Right cardiac atrium (tissue), 5 donors: ENCODE measurements at regions not wholly inside any gene's neighbourhood (a gene's known extent, or its start where the extent isn't known, plus 50 kb on each side); places are given as distances from the start of the nearest gene placed in this dataset.

ENCODE experiments used
- ATAC-seq, 2 donors: fragments of 200-7000 bp; cut with Tn5 transposase; one replicate each; pipeline versions ENCODE4 v1.8.0 to v1.9.1; 2020; ENCODE audit warnings: moderate library complexity in 2 of 2, mild to moderate bottlenecking in 1 of 2
- DNase-seq, 3 donors: peaks; one replicate each; pipeline ENCODE4 v3.0.0-alpha.2; 2020
- H3K27ac ChIP-seq: one replicate; pipeline ENCODE4 v1.5.1; 2013; ENCODE audit warnings: mild to moderate bottlenecking, low read length, control low read depth, moderate library complexity
- H3K27me3 ChIP-seq: one replicate; pipeline ENCODE4 v1.6.1; 2013; ENCODE audit not compliant: control insufficient read depth, insufficient read depth
- H3K4me1 ChIP-seq: one replicate; pipeline ENCODE4 v1.6.1; 2013; ENCODE audit warnings: low read length; ENCODE audit not compliant: control insufficient read depth, insufficient read depth
- H3K4me3 ChIP-seq: one replicate; pipeline ENCODE4 v1.5.1; 2013; ENCODE audit warnings: low read length, control low read depth
- H3K9me3 ChIP-seq: one replicate; pipeline ENCODE4 v1.6.1; 2013; ENCODE audit warnings: low read length; ENCODE audit not compliant: control insufficient read depth
- WGBS: extraction: QIAGEN DNeasy Blood & Tissue Kit; methylation state at CpG from one replicate; pipeline ENCODE4 v1.1.7; 2013; 5-methylcytosine and 5-hydroxymethylcytosine counted together
- intact Hi-C, 4 donors: fragments of 100-400 bp; cut with DNase I; formaldehyde crosslinking; loops; one replicate each; pipeline versions ENCODE4 v1.11.0 to v1.14.0; 2022 to 2023
- donor health status: healthy with polysubstance abuse.
- donor health status: DM: no; HTN: yes; CAD: no.
- donor health status: DM: no; HTN: no; CAD: no.
- donor health status: DM: no; HTN: yes; CAD: no; lungs with severe emphysema.
- donor health status: DM: yes; HTN: yes; CAD: no.

DNA sequence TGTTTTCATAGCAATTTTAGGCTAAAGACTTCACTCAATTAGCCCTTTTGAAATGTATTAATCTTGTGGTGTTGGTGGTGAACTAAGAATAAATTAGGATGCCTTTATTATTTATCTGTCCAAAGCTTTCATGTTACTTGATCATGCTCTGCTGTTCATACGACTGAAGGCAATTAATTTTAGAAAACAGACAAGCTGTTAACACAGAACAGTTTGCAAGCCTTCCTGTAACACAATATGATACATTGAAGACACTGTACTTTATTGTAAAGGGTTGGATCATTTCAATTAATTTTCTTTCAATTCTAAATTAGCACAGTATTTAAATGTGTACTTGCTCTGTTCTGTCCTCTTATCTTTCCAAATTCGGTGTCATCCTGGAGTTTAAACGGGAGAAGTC, 794.3 kb upstream of the MIR17HG start:
- 35% methylated on average over 3 of the region's 3 CpGs for WGBS
- Histone ChIP-seq H3K4me3 (no peak overlapping the region), H3K27me3 (no peaks in the 10 kb centered on the region), H3K9me3 (no peaks in the 10 kb centered on the region), H3K4me1 (no peaks in the 10 kb centered on the region), H3K27ac (no peak overlapping the region)
- ATAC-seq = no peak
- intact Hi-C loops = no loop called here
- DNase-seq = no peak

DNA sequence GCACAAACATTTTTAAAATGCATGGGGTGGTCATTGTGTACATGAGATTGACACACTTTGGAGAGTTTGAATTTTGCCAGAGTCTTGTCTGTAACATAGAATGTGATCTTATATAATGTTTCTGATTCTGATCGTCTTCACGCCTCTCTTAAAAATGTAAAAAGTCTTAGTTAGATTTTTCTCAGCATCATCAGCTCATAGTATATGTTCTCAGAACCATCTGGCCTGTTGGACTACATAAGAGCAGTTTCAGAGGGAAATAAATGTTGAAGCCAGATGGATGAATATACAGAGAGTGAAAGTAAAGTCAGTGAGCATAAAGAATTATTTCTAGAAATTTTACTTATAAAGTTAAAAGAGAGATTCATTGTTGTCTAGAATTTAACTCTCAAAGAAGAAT, 789.9 kb upstream of the MIR17HG start:
- no peak overlapping the region for H3K4me3 ChIP-seq
- intact Hi-C loops = no loop called here
- 86% methylated on average over 2 of the region's 2 CpGs for WGBS
- no peaks in the 10 kb centered on the region for H3K4me1 ChIP-seq
- DNase-seq (no peak), ATAC-seq (no peak)
- H3K9me3 ChIP-seq = no peaks in the 10 kb centered on the region
- H3K27ac ChIP-seq = no peak overlapping the region
- no peaks in the 10 kb centered on the region for H3K27me3 ChIP-seq

DNA sequence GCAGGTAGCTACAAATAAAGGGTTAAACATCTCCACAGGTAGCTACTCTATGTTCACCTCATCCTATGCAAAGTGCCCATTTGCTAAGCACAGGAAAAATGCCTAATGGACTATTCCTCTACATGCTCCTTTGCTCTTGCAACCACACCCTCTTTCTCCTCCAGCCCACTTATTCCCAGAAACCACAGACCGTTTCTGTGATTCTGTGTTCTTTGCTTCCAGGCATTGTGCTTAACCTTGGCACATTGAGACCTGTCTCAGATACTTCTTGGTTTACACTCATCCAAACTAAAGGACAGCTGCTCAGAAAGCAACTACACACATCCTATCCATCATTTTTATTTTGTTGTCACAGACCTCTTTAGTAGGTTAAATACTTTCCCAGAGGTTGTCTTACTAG, 785.0 kb upstream of the MIR17HG start:
- Histone ChIP-seq H3K9me3 (no peaks in the 10 kb centered on the region), H3K27me3 (no peaks in the 10 kb centered on the region), H3K4me1 (no peaks in the 10 kb centered on the region), H3K27ac (no peak overlapping the region), H3K4me3 (no peak overlapping the region)
- 67% methylated on average over 1 of the region's 1 CpG for WGBS
- DNase-seq (no peak), ATAC-seq (no peak)
- intact Hi-C loops = no loop called here

DNA sequence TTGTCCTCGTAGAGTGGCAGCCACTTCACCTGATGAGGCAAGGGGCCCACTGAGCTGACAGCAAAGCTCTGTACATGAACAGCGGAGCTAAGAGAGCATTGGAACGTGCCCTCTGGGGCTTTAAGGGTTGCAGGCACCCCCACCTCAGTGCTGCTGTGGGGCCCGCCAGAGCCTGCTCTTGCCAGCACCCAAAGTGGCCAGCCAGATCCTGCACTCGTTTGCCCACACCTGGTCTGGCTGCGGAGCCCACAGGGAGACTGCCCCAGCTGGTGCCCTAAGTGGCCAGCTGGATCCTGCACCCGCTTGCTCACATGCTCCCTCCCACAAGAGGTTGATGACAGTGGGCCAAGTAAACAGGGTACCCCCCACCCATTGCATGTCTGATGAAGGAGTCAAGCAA, 783.4 kb upstream of the MIR17HG start:
- H3K27ac ChIP-seq = no peak overlapping the region
- H3K9me3 ChIP-seq = no peaks in the 10 kb centered on the region
- WGBS = 84% methylated on average over 7 of the region's 7 CpGs
- intact Hi-C loops = no loop called here
- no peaks in the 10 kb centered on the region for H3K27me3 ChIP-seq
- H3K4me3 ChIP-seq = no peak overlapping the region
- no peak for ATAC-seq
- no peaks in the 10 kb centered on the region for H3K4me1 ChIP-seq
- DNase-seq = peak in 1 of 3 donors; percentile 40

DNA sequence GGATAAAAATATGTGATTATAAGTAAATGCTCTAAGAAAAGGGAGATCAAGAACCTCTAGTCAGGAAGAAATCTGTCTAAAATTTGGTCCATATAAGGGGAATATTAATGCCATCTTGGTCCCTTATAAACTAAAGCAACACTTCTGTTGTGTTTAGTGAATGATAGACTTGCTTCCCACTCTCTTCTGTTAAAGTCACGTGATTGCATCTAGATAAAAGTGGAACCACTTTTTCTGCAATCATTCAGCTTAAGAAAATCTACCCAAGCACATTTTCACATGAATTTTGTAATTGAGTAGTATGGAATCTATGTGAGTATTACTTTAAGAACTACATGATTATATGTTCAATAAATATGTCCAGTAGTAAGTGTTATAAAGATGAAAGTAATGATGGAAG, 782.9 kb upstream of the MIR17HG start:
- Histone ChIP-seq H3K9me3 (no peaks in the 10 kb centered on the region), H3K4me3 (no peak overlapping the region), H3K27ac (no peak overlapping the region), H3K4me1 (no peaks in the 10 kb centered on the region), H3K27me3 (no peaks in the 10 kb centered on the region)
- 72% methylated on average over 1 of the region's 1 CpG for WGBS
- ATAC-seq = no peak
- no peak for DNase-seq
- intact Hi-C loops = no loop called here

DNA sequence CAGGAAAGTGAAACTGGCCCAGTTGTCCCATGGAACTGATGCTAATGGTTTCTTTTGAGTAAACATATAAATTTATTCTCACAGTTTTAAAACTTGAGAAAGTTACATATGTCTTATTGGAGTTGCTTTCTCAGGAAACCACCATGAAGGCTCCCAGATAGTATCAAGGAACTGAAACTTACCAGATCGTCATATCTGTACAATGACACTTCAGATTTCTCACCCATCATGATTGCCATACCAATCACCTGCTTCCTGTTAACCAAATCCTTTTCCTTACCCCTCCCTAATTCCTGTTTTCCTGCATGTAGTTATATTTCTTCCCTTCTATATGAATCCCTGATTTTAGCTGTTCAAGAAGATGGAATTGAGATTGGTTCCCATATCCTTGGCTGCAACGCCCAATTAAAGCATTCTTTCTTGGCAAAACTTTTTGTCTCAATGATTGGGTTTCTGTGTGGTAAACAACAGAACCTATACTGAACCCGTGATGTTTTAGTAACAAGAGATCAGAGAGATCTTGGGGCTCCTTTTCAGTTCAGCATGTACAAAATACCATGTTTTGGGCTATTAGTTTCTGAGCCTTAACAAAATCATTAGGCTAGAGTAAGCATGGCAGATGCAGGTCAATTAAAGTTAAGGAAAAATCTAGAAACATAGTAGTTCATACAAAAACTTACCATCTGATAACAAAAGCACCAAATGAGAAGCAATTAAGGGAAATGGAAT, 781.3 kb upstream of the MIR17HG start:
- 78% methylated on average over 3 of the region's 3 CpGs for WGBS
- Histone ChIP-seq H3K4me1 (no peaks in the 10 kb centered on the region), H3K27me3 (no peaks in the 10 kb centered on the region), H3K9me3 (no peaks in the 10 kb centered on the region), H3K4me3 (no peak overlapping the region), H3K27ac (no peak overlapping the region)
- no peak for DNase-seq
- intact Hi-C loops = no loop called here
- ATAC-seq = no peak

DNA sequence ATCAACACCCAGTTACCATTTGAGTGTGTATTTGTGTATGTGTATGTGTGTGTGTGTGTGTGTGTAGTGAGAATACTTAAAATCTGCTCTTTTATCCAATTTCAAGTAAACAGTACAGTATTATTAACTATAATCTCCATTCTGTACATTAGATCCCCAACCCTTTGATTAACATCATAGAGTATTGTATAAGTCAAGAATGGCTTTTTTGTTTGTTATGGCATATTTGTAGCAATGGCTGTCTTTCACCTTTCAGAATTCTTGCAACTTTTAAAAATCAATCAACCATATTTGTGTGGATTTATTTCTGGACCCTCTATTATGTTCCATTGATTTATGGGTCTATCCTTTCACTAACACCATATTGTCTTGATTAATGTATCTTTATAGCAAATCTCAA, 779.3 kb upstream of the MIR17HG start:
- intact Hi-C loops = no loop called here
- no peaks in the 10 kb centered on the region for H3K9me3 ChIP-seq
- no peak overlapping the region for H3K4me3 ChIP-seq
- H3K27ac ChIP-seq = no peak overlapping the region
- no peak for DNase-seq
- H3K4me1 ChIP-seq = no peaks in the 10 kb centered on the region
- no peak for ATAC-seq
- no peaks in the 10 kb centered on the region for H3K27me3 ChIP-seq

DNA sequence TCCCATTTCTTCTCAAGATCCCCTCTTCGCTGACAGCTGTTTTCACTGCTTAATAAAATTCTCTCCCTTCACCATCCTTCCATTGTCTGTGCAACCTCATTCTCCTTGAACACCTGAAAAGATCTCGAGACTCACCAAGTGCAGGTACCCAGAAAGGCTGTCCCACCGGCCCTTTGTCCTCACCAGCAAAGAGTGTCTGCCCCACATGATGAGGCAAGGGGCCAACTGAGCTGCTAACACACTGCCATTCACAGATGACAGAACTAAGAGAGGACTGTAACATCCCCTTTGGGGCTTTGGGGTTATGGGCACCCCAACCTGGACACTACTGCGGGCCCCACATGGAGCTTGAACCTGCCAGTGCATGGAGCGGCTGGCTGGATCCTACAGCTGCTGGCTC, 771.4 kb upstream of the MIR17HG start:
- DNase-seq (no peak), ATAC-seq (no peak)
- Histone ChIP-seq H3K4me3 (no peak overlapping the region), H3K27ac (no peak overlapping the region), H3K27me3 (no peaks in the 10 kb centered on the region), H3K4me1 (no peaks in the 10 kb centered on the region), H3K9me3 (no peaks in the 10 kb centered on the region)
- WGBS = 89% methylated on average over 5 of the region's 5 CpGs
- intact Hi-C loops = no loop called here

DNA sequence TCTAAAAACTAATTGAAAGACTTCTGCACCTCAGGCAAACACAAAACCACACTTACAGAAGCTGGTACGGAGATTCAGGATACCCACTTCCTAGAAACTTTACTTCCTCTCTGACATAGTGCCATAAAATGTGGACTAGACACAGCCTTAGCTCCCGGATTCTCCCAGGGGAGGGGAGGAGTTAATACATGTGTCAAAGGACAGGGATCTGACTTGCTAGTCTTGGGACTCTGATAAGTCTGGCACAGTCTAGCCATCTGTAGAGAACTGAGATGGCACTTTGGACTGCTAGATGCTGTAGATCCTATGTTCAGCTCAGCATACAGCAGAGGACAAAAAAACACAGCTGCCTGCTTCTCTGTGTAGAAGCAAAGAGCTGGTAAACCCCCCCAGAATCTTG, 769.8 kb upstream of the MIR17HG start:
- no peak overlapping the region for H3K4me3 ChIP-seq
- intact Hi-C loops = no loop called here
- no peak for ATAC-seq
- no peak overlapping the region for H3K27ac ChIP-seq
- H3K4me1 ChIP-seq = no peaks in the 10 kb centered on the region
- 43% methylated on average over 2 of the region's 2 CpGs for WGBS
- no peaks in the 10 kb centered on the region for H3K27me3 ChIP-seq
- DNase-seq = no peak
- no peaks in the 10 kb centered on the region for H3K9me3 ChIP-seq

DNA sequence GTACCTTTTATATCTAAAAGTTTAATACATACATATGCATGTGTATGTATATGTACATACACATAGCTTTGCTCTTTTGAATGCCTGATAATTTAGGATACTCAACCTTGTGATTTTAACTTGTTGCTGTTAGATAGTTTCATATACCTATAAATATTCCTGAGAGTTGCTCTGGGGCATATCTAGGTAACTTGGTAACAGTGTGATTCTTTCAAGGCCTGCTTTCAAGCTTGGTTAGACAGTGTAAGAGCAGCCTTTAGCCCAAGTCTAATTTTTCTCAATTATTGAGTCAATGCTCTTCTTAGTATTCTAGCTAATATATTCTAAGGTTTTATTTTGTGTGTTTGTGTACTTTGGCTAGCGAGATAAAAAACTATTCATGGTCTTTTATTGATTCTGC, 762.1 kb upstream of the MIR17HG start:
- 84% methylated on average over 1 of the region's 1 CpG for WGBS
- H3K9me3 ChIP-seq = no peaks in the 10 kb centered on the region
- H3K27me3 ChIP-seq = no peaks in the 10 kb centered on the region
- intact Hi-C loops = no loop called here
- no peak overlapping the region for H3K27ac ChIP-seq
- no peak for ATAC-seq
- no peaks in the 10 kb centered on the region for H3K4me1 ChIP-seq
- H3K4me3 ChIP-seq = no peak overlapping the region
- no peak for DNase-seq

DNA sequence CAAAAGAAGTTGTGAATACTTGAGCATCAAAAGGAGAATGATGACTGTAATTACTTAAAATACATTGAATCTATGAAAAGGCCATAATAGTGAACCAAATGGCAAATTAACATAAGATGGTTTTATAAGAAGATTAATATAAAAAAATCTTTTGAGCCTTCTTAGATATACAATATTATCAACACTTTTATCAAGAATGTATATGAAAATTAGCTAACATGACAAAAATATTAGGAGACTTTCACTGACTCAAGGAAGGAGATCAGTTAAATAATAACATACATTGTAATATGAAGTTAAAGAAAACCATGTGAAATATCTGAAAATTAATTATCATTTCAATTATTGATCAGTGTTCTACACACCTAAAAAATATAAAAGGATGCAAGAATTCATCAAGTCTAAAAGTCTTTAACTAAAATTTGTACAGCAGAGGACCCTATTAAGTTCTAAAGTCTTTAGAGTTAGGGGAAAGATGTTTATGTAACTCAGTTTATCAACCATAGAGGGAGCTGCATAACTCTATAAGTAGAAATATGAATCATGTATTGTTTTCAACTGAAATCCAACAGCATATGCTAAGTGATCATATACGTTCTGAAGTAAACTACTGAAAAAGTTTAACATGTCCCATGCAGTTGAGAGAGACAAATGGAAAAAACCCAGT, 756.1 kb upstream of the MIR17HG start:
- intact Hi-C loops = no loop called here
- DNase-seq = no peak
- no peaks in the 10 kb centered on the region for H3K27me3 ChIP-seq
- WGBS = 60% methylated on average over 1 of the region's 1 CpG
- H3K4me1 ChIP-seq = no peaks in the 10 kb centered on the region
- no peak for ATAC-seq
- H3K27ac ChIP-seq = no peak overlapping the region
- H3K9me3 ChIP-seq = no peaks in the 10 kb centered on the region
- no peak overlapping the region for H3K4me3 ChIP-seq

DNA sequence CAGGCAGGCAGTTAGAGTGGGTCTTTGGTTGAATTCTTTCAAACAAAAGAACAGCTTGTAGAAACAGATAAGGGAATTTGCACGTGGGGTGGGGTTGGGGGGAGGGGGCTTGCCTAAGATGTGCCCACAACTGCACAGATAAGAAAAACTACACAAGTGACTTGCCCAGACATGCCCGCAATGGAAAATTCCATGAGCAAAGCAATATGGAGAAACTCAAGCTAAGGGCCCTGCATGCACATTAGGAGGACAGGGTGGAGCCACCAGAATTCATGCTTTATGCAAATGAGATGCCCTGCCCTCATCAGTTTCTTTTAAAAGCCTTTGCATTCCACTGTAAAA, 755.6 kb upstream of the MIR17HG start:
- intact Hi-C loops = no loop called here
- DNase-seq (no peak), ATAC-seq (no peak)
- 55% methylated on average over 2 of the region's 2 CpGs for WGBS
- Histone ChIP-seq H3K9me3 (no peaks in the 10 kb centered on the region), H3K4me1 (no peaks in the 10 kb centered on the region), H3K4me3 (no peak overlapping the region), H3K27me3 (no peaks in the 10 kb centered on the region), H3K27ac (no peak overlapping the region)
